ENCODE measurements at regions not wholly inside any gene's neighbourhood (a gene's known extent, or its start where the extent isn't known, plus 50 kb on each side); places are given as distances from the start of the nearest gene placed in this dataset.
A peak's percentile ranks its signal among the peaks of the same experiment; 100 is the strongest.
"Not testable (repeated sequence)": the region's sequence is repeated elsewhere in the genome, so short reads cannot be mapped to it uniquely, and the experiment has no call there.

DNA sequence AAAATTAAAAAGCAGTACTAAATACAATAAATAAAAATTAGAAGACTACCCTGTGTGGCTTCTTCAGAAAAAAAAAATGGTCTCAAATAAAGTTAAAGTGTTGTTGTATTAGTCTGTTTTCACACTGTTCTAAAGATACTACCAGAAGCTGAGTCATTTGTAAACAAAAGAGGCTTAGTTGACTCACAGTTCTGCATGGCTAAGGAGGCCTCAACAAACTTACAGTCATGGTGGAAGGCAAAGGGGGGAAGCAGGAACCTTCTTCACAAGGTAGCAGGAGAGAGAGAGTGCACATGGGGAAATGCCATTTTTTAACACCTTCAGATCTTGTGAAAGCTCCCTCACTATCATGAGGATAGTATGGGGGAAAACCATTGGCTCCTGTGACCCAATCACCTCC lies 612.8 kb downstream of the RNF144A start:
- no peak for DNase-seq (ENCODE audit: low read depth)

DNA sequence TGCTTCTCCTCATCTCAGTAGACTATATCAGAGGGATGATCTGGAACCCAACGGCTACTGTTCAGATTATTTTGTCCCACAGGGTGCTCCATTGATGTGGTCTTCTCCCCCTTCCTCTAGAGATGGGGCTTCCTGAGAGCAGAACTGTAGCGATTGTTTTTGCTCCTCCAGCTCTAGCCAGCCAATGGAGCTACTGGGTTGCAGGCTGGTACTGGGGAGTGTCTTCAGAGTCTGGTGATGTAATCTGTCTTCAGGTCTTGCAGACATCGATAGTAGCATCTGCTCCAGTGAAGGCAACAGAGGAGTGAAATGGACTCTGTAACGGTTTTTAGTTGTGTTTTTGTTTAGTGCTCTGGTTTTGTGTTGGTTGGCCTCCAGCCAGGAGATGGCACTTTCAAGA lies 621.9 kb downstream of the RNF144A start:
- DNase-seq (ENCODE audit: low read depth), result no peak

DNA sequence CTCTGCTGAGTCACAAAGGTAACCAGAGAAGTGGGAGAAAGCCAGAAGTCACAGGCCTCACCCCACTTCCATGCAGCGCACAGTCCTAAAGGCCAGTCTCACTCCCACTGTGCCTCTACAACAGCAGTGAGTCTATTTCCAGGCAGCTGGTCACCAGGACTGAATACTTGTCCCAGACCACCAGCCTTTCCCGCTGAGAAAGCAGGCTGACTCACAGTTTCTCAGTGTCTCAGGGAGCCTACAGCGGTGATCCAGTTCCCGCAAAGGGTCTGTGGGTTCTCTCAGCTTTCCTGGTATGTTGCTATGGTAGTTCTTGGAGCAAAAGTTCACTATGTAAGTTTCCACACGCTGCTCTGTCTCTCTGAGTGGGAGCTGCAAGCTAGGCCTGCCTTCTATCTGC lies 622.5 kb downstream of the RNF144A start:
- DNase-seq (ENCODE audit: low read depth), result no peak

DNA sequence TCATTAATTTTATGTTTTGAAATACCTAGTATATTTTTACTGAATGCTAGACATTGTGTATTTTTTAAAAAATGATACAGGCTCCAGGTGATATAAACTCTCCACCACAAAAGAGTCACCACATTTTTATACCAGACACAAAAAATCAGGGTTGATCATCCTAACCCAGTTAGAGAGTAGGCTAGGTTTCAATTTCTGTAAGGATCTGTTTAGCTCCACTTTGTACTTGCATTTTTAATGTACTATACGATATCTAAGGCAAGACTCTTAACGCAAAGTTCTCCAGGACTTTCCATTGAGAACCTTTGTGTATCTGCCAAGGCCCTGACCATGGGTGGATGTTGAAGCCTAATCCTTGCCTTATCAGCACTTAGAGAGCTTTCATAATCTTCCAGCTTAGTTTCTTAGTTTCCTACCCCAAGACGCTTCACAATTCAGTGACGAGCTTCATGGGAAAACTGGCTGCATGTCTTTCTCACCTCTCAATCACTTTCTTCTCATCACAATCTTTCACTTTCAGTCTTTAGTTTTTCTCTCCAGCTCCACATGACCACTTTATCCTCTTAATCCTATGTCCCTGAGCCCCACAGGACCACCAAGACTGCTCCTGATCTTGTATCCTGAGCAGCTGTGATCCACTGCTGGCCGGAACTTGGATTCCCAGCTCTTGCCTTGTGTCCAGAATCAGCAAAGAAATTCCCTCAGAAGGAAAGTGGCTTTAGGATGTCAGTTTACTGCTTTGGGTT lies 635.8 kb downstream of the RNF144A start:
- no peak for DNase-seq (ENCODE audit: low read depth)

DNA sequence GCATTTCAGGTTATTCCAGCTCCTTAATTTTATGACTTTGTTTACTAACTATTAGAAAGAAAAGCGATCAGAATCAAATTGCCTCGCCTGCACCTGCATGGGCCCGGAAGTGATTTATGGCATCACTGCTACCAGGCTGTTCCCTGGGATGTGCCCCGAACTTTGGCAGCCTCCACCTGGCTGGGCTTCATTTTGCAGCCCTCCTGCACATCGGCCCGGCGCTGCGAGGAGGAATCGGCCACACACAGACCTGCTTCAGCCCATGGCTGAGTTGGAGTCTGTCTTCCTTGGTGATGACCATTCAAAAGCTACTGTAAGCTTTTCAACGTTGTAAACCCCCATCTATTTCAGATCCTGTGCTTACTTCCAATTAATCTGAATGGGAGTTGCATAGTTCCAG lies 638.0 kb downstream of the RNF144A start:
- no peak for DNase-seq (ENCODE audit: low read depth)

DNA sequence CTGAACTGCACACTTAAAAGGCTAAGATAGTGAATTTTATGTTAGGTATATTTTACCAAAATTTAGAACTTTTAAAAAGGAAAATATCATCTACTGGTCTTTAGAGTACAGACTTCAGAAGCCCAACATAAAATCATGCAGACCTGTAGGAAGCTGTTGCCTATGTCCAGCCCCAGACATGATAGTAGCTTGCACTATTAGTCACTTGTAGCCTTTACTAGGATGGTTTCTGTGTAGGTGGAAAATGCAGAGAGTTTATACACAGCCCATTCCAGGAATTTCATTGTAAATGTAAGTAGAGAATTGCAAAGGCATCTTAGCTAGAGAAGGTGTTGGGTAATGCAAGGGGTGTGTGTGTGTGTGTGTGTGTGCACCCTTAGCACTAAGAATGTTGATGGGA lies 640.2 kb downstream of the RNF144A start:
- no peak for DNase-seq (ENCODE audit: low read depth)

DNA sequence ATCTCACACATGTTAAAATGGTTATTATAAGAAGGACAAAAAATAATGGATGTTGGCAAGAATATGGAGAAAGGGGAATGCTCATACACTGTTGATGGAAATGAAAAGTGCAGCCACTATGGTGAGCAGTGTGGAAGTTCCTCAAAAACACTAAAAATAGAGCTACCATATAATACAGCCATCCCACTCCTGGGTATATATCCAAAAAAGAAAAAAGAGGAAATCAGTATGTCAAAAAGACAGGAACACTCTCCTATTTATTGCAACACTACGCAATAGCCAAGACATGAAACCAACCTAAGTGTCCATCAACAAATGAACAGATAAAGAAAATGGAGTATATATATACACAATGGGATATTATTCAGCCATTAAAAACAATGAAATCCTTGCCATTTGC lies 642.6 kb downstream of the RNF144A start:
- DNase-seq (ENCODE audit: low read depth), result no peak

DNA sequence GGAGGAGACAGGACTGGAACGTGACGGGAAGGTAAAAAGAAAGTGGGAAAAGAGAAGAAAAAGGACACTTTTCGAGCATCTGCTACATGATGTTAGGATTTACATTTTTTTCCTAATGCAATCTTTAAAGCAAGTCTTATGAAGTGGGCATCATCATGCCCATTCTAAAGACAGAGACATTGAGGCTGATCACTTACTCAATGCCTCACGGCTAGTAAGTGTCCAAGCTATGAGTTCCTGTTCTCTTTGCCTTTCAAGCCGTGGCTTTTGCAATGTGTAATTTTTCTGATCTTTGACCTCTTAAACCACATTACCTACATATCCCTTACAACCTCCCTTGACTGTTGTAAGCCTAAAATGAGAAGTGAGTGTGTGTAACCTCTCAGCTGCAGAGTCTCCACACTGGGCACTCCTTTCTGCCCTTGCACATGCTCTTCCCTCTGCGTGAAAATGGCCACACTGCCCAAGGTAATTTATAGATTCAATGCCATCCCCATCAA lies 649.2 kb downstream of the RNF144A start:
- no peak for DNase-seq (ENCODE audit: low read depth)

DNA sequence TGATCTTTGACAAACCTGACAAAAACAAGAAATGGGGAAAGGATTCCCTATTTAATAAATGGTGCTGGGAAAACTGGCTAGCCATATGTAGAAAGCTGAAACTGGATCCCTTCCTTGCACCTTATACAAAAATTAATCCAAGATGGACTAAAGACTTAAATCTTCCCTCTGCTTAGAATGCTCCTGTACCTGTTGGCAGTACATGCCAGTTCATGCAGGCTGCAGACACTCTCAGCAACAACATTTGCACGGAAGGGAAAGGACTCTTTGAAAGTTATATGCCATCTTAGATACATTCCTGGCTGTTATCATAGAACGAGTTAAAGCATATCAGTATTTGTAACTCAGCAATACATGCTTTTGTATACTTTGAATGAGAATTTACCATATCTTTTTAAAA lies 649.9 kb downstream of the RNF144A start:
- DNase-seq (ENCODE audit: low read depth), result not testable (repeated sequence)

DNA sequence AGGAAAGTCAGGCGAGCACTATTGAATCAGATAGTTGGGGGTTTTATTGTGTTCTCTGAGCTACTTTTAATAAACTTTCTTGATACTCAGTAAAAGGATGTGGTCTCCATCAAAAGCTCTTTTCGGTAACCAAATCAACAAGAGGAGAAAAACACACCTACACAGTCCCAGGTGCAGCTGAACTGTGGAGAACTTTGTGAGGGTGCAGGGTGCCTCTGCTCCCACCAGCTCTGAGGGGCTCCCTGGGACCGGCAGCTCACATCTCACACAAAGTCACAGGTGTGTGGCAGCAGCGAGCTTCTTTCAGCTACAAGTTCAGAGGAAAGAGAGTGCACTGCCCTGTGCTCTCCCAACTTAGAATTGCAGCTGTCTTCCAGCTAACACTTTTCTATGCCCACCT lies 650.4 kb downstream of the RNF144A start:
- DNase-seq (ENCODE audit: low read depth), result peak; percentile 3

DNA sequence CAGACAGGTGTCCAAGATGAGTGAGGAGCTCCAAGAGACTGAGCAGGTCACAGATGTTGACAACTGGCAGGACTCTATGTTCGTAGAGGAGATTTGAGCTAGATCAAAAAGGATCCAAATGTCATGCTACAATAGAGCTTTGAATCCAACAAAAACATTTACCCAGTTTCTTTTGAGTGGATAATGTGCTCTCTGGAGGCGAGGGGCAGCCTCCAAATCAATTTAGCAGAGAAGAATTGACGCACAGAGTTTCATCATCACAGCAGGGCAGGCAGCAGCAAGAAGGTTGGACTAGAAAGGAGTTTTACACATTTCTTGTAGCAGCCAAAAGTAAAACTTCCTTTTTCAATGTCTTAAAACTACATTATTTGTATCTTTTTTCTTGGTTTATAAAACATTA lies 653.0 kb downstream of the RNF144A start:
- no peak for DNase-seq (ENCODE audit: low read depth)

DNA sequence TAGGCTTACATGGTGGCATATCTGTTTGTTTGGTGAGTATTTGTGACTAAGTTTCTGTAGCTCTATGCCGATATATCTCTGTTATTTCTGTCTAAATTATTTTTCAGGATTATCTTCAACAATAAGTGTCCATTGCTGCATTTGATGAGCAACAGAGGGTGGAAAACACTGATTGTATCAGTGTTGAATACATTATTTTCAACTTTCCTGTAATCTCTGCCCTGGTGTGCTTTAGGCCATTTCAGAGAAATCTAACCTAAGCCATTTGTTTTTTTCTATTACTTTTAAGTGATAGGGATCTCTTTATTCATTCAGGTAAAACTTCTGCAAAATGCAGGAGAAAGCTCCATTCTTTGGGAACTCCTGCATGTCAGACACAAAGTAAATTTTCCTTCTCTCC lies 654.5 kb downstream of the RNF144A start:
- DNase-seq (ENCODE audit: low read depth), result no peak

DNA sequence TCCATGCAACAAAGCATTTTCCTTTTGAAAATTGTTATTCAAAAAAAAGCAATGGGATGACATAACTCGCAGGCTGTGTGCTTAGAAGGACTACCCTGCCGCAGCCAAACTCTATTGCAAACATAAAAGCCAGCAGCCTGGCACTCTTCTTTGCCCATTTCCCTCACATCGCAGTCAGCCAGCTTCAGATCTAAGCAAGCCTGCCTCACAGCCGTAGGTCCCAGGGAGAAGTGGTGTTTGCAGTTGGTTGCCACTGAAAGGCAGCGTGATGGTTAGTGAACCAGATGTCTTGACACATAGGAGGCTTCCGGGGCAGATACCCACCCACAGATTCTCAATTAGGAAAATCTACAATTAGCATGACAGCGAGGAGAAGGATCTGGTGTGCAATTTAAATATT lies 655.2 kb downstream of the RNF144A start:
- no peak for DNase-seq (ENCODE audit: low read depth)

DNA sequence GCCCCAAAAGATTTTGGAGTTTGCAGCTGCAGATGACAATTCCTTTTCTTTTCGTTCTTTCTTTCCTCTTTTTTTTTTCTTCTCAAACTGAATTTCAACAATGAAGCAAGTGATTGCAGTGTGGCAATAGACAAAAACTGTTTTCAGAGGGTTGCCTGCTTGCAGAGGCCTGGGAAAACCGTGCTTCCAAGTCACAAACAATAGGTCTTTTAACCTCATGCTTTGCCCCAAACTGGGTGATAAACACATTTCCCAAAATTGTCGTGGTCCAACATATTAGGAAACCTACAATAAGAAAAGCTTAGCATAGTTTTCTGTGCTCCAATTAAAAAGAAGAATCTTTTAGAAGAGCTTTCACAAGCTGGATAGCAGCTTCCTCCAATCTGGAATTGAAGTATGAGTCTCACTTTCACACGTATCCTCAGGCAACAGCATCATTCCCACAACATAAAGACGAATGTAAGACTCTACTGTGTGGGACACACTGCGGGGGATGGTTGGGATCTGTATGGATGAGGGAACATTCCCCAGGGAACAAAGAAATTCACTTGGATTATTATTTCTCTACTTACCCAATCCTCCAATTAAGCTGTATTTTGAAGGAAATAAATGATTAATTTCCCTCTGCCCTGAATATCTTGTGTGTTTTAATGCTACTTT lies 656.1 kb downstream of the RNF144A start:
- DNase-seq (ENCODE audit: low read depth), result no peak

DNA sequence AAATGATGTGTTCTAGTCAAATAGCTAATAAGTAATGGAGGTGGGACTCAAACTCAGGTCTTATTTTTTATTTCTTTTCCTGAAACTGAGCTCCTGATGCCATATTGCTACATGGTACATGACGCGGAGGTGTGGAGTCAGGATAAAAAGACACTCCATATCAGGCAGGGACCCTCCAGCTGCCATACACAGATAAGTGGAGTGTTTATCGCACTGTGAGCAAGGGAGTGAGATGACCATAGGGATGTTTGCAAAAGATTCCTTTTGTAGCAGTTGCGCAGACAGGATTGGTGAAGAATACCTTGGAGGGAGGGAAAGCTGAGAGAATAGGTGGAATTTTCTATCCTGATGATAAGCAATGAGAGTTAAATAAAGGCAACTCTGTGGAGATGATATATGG lies 657.2 kb downstream of the RNF144A start:
- no peak for DNase-seq (ENCODE audit: low read depth)

DNA sequence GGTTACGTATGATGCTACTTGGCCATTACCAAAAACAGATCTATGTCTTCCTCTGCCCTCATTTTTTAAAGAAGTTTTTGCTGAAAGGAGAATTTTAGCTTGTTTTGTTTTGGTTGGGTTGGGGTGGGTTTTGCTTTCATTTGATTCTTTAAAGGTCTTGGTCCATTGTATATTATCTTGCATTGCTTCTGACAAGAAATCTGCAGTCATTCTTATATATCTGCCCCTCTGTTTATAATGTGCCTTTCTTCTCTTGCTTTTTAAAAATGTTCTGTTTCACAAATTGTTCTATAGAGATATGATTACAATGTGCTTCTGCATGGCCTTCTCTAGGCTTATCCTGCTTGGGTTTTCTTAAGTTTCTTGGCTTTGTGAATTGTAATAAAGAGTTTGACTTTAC lies 660.6 kb downstream of the RNF144A start:
- no peak for DNase-seq (ENCODE audit: low read depth)

DNA sequence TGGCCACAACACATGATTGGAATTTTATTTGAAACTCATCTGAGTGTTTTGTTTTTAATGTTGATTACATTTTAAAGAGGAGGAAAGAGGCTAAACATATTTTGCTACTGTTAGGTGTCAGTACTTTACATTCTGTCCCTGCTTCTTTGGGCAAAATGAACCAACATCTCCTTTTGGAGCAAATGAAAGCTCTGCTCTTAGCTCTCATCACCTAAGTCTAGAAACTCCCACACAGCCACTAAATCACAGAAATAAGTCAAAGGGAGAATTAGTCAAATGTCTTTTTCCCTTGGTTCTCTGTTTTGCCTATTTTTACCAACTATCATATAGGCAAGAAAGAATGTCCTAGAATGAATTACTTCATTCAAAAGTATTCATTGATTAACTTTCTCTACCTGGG lies 666.8 kb downstream of the RNF144A start:
- DNase-seq (ENCODE audit: low read depth), result no peak

DNA sequence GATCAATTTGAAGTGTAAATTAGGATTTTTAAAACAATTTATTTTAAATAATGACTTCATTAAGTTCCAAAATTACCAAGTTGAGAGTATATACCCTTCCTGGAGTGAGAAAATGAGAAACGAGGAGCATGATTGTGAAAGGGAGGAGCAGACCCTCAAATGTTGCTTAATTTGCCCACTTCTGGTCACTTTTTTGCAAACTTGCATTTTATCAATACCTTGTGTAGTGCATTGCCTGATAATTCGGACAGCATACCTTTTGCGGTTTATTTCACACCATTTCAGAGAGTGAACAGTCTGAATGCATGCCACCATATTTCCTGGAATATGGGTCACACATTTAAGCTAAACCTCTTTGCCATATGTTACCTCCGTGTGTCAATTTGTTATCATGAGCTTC lies 669.7 kb downstream of the RNF144A start:
- no peak for DNase-seq (ENCODE audit: low read depth)

DNA sequence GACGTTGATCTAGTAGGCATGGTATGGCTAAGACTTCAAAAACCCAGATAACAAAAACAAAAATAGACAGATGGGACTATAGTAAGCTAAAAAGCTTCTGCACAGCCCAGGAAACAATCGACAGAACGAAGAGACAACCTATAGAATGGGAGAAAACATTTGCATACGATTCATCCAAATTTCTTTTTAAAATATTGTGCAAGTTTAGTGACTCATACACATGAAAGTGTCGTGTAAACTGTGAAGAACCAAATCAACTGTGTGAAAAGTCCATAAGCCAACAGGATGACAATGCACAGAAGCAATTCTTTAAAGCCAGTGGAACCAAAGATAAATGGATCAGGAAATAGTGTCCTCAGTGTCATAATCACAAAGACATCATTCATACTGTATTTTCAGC lies 671.1 kb downstream of the RNF144A start:
- no peak for DNase-seq (ENCODE audit: low read depth)

DNA sequence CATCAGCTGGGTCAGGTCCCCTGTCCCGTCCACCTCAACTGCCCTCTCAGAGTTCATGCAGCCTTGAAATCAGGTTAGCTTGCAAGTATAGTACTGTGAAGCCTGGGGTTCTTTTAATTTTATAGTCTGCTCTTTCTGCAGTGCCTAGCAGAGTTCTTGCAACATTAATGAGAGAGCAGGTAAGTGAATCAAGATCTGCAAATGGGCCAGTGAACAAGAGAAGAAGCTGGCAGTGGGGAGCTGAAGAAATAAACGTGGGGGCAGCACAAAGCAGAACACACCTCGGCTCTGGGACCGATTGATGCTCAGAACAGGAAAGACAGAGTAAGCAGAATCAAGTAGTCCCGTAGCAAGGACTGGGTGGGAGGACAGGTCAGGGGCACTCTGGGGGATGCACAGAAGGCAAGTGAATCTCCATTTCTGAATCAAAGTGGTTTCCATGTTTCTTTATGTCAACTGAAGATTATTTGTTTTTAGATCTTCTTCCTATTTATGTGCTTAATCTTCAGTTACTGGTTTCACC lies 675.5 kb downstream of the RNF144A start:
- no peak for DNase-seq (ENCODE audit: low read depth)

DNA sequence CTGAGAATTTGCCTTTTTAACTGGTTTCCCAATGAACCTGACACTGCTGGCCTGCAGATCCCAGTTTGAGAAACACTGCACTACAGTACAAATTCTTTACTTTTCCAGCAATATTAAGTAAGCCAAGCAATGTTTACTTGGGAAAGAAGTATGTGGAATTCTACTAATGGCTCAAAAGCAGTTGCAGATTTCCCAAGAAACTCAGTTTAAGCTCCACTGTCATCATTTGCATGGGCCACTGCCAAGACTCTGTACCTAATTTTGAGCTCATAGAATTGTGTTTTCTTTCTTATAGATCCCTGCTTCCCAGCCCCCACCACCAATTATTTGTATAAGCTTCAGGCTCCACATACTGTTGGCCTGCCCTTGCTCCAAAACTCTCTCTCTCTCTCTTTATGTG lies 676.1 kb downstream of the RNF144A start:
- no peak for DNase-seq (ENCODE audit: low read depth)

DNA sequence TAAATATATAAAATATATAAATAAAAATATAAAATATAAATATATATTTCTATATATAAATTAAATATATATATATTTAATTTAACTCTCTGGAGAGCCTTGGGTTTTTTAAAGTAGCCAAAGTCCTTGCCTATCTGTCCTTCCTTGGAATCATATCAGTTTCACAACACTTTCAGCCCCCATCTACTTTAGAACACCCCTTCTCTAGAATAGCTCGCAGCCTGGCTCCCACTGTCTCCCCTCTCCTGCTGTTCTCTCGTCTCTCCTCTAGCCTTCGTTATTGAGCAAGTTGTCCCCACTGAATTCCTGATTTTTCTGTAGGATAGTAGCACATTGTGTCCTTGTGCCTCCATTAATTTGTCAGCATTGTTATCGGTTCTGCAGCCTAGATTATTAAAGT lies 677.0 kb downstream of the RNF144A start:
- no peak for DNase-seq (ENCODE audit: low read depth)

DNA sequence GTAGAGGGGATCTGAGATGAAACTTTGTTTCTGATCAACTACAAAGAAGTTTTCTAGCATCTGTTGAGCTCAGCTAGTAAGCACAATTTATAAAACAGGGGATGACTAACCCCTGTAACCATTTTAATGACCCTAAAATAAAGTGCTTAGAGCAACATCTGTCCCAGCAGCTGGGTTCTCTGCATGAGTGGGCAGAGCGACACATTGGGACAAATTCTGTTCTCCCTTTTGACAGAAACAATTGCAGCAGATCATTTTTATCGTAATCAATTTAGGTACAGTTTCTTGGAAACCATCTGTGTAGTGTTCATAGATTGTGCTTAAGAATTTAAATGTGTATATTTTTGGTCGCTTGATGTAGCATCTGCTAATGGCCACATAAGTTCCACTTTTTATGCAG lies 678.0 kb downstream of the RNF144A start:
- no peak for DNase-seq (ENCODE audit: low read depth)

DNA sequence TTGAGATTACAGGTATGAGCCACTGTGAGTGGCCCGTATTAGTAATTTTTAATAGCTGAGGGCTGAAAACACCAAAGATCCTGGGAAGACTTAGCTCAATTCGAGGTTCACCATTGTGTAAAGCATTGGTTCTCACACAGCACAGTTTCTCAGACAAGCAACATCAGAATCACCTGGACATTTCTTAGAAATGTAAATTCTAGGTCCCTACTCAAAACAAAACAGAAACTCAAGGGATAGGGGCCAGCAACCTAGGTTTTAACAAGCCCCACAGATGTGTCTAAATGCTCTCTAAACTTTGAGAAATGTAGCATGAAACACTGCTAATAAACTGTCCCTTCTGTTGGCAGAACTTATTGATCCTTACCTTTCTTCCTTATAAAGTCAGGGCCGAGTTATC lies 681.2 kb downstream of the RNF144A start:
- no peak for DNase-seq (ENCODE audit: low read depth)
